ENCODE measurements at regions not wholly inside any gene's neighbourhood (a gene's known extent, or its start where the extent isn't known, plus 50 kb on each side); places are given as distances from the start of the nearest gene placed in this dataset.

GRCh38 chr3:117622171-117622841 is 912.7 kb downstream of the TUSC7 start:
- Histone ChIP-seq H3K9me3 (no peaks in the 10 kb centered on the region), H3F3A (replicated peaks; ENCODE audit: insufficient read depth) (peaks cover 16% of the 10 kb centered on the region), H3K36me3 (replicated peaks in 1 of 2; ENCODE audit: control insufficient read depth in 1 of 2, insufficient read depth in 2 of 2, low read length in 1 of 2) (no peaks in the 10 kb centered on the region), H3K27ac (ENCODE audit: low read depth in 2 of 2, low read length in 1 of 2) (peak overlapping the region in 1 of 2 experiments; percentile 77; a peak in 2 of 4 replicates), H2AFZ (ENCODE audit: low read depth) (no peak overlapping the region), H3K9me2 (no peaks in the 10 kb centered on the region), H3K9ac (no peak overlapping the region; the same call in 1 of the 2 replicates), H3K79me2 (ENCODE audit: insufficient read depth) (no peaks in the 10 kb centered on the region), H3K4me2 (peak overlapping the region; percentile 47; the same call in 1 of the 2 replicates), H3K4me3 (ENCODE audit: low read depth in 2 of 2, low read length in 1 of 2) (no peak overlapping the region), H3K27me3 (ENCODE audit: insufficient read depth) (no peaks in the 10 kb centered on the region), H4K20me1 (ENCODE audit: insufficient read depth) (no peaks in the 10 kb centered on the region), H3K4me1 (ENCODE audit: control insufficient read depth in 1 of 2, insufficient read depth in 2 of 2, low read depth in 1 of 2, low read length in 1 of 2) (peaks cover 0 to 2% of the 10 kb centered on the region in 2 experiments; a peak in 3 of 4 replicates)
- 16% methylated on average over 4 of the region's 4 CpGs for WGBS (ENCODE audit: low lambda C conversion rate)
- POLR2A ChIA-PET, result no interaction called here
- CTCF ChIA-PET, result interaction anchor here (2.3 kb wide), 1 partner anchor 11 kb away, joined by 8 read pairs; no protein-coding TSS in a partner anchor
- no peak for DNase-seq
- TF ChIP-seq RCOR1 (IDR thresholded peaks at IDR 0.05; ENCODE audit: low read length) (no peak), ZBTB33 (IDR thresholded peaks at IDR 0.05; ENCODE audit: borderline replicate concordance, low read depth) (no peak), JUND (IDR thresholded peaks at IDR 0.05) (peak; percentile 85), CHD2 (IDR thresholded peaks at IDR 0.05; ENCODE audit: low read length, partially characterized antibody) (no peak), YY1 (IDR thresholded peaks at IDR 0.05; ENCODE audit: low read depth) (no peak; the same call in 1 of the 2 replicates), TCF12 (IDR thresholded peaks at IDR 0.05) (peak; percentile 78), EZH2phosphoT487 (IDR thresholded peaks at IDR 0.05; ENCODE audit: borderline replicate concordance, low read depth) (no peak), TEAD4 (IDR thresholded peaks at IDR 0.05; ENCODE audit: borderline replicate concordance, insufficient read depth) (no peak), MXI1 (IDR thresholded peaks at IDR 0.05; ENCODE audit: low read depth, low read length) (no peak), FOSL2 (IDR thresholded peaks at IDR 0.05; ENCODE audit: borderline replicate concordance, low read depth) (peak; percentile 89), POLR2AphosphoS5 (IDR thresholded peaks at IDR 0.05; ENCODE audit: low read depth, low read length) (peak; percentile 24; the same call in 1 of the 2 replicates), RAD21 (IDR thresholded peaks at IDR 0.05; ENCODE audit: low read length) (no peak), TAF1 (IDR thresholded peaks at IDR 0.05; ENCODE audit: borderline replicate concordance, low read depth, low read length) (no peak), NRF1 (IDR thresholded peaks at IDR 0.05; ENCODE audit: low read depth, low read length) (no peak), RFX5 (IDR thresholded peaks at IDR 0.05; ENCODE audit: low read length) (no peak), SMC3 (IDR thresholded peaks at IDR 0.05; ENCODE audit: low read depth, low read length) (no peak), NFIC (IDR thresholded peaks at IDR 0.05; ENCODE audit: borderline replicate concordance) (peak; percentile 75), FOXJ3 (CRISPR knock-in tag; IDR thresholded peaks at IDR 0.05) (no peak), ELF1 (IDR thresholded peaks at IDR 0.05) (0 out of 2 replicates have a peak, but pooled peaks have one; percentile 8), IRF3 (IDR thresholded peaks at IDR 0.05; ENCODE audit: low read depth, low read length) (no peak), RXRA (IDR thresholded peaks at IDR 0.05; ENCODE audit: borderline replicate concordance, low read depth) (no peak; the same call in 1 of the 2 replicates), MEF2A (IDR thresholded peaks at IDR 0.05; ENCODE audit: borderline replicate concordance, low read depth) (no peak), EP300 (IDR thresholded peaks at IDR 0.05; ENCODE audit: borderline replicate concordance in 1 of 2, low read depth in 1 of 2, low read length in 1 of 2) (peak in 1 of 2 experiments; percentile 67; a peak in 2 of 4 replicates), USF2 (IDR thresholded peaks at IDR 0.05; ENCODE audit: borderline replicate concordance, low read depth, low read length) (no peak)
- TF ChIP-seq, protein P1, sequence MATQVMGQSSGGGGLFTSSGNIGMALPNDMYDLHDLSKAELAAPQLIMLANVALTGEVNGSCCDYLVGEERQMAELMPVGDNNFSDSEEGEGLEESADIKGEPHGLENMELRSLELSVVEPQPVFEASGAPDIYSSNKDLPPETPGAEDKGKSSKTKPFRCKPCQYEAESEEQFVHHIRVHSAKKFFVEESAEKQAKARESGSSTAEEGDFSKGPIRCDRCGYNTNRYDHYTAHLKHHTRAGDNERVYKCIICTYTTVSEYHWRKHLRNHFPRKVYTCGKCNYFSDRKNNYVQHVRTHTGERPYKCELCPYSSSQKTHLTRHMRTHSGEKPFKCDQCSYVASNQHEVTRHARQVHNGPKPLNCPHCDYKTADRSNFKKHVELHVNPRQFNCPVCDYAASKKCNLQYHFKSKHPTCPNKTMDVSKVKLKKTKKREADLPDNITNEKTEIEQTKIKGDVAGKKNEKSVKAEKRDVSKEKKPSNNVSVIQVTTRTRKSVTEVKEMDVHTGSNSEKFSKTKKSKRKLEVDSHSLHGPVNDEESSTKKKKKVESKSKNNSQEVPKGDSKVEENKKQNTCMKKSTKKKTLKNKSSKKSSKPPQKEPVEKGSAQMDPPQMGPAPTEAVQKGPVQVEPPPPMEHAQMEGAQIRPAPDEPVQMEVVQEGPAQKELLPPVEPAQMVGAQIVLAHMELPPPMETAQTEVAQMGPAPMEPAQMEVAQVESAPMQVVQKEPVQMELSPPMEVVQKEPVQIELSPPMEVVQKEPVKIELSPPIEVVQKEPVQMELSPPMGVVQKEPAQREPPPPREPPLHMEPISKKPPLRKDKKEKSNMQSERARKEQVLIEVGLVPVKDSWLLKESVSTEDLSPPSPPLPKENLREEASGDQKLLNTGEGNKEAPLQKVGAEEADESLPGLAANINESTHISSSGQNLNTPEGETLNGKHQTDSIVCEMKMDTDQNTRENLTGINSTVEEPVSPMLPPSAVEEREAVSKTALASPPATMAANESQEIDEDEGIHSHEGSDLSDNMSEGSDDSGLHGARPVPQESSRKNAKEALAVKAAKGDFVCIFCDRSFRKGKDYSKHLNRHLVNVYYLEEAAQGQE (IDR thresholded peaks at IDR 0.05; ENCODE audit: low read depth, low read length), result no peak
- TF ChIP-seq, protein P2, sequence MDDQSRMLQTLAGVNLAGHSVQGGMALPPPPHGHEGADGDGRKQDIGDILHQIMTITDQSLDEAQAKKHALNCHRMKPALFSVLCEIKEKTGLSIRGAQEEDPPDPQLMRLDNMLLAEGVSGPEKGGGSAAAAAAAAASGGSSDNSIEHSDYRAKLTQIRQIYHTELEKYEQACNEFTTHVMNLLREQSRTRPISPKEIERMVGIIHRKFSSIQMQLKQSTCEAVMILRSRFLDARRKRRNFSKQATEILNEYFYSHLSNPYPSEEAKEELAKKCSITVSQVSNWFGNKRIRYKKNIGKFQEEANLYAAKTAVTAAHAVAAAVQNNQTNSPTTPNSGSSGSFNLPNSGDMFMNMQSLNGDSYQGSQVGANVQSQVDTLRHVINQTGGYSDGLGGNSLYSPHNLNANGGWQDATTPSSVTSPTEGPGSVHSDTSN (IDR thresholded peaks at IDR 0.05), result peak; percentile 42; the same call in 1 of the 2 replicates
